ENCODE measurements at regions not wholly inside any gene's neighbourhood (a gene's known extent, or its start where the extent isn't known, plus 50 kb on each side); places are given as distances from the start of the nearest gene placed in this dataset.

DNA sequence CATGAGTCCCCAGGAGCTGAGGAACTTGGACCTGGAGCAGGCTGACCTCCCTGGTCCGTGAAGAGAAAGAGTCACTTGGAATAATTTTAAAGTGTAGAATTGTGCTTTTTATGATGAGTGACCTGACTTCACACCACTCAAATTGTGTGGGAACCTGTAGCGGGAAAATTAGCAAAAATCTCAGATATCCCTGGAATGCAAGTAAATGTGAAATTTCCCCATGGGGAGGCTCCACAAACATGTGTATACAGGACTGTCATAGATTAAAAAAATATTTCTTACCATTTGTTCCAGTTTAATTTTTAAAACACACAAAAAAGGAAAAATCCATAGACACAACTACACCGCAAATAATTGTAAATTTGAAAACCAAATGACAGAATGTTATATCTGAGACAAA is 1079.6 kb upstream of the PABPC4L start:
- no peaks in the 10 kb centered on the region for H3K27me3 ChIP-seq (replicated peaks; ENCODE audit: insufficient read depth)
- H3K27ac ChIP-seq = no peak overlapping the region
- no peak for DNase-seq (ENCODE audit: low spot score)
- H3K4me1 ChIP-seq (ENCODE audit: control insufficient read depth in 1 of 2, low read depth in 2 of 2) = no peaks in the 10 kb centered on the region
- no peak for ATAC-seq (ENCODE audit: insufficient number of reproducible peaks, low FRiP score, low read depth)
- TF ChIP-seq, protein P1, sequence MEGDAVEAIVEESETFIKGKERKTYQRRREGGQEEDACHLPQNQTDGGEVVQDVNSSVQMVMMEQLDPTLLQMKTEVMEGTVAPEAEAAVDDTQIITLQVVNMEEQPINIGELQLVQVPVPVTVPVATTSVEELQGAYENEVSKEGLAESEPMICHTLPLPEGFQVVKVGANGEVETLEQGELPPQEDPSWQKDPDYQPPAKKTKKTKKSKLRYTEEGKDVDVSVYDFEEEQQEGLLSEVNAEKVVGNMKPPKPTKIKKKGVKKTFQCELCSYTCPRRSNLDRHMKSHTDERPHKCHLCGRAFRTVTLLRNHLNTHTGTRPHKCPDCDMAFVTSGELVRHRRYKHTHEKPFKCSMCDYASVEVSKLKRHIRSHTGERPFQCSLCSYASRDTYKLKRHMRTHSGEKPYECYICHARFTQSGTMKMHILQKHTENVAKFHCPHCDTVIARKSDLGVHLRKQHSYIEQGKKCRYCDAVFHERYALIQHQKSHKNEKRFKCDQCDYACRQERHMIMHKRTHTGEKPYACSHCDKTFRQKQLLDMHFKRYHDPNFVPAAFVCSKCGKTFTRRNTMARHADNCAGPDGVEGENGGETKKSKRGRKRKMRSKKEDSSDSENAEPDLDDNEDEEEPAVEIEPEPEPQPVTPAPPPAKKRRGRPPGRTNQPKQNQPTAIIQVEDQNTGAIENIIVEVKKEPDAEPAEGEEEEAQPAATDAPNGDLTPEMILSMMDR (IDR thresholded peaks at IDR 0.05) = no peak
- no peaks in the 10 kb centered on the region for H3K36me3 ChIP-seq
- no peaks in the 10 kb centered on the region for H3K9me3 ChIP-seq
- H3K4me3 ChIP-seq = no peak overlapping the region

DNA sequence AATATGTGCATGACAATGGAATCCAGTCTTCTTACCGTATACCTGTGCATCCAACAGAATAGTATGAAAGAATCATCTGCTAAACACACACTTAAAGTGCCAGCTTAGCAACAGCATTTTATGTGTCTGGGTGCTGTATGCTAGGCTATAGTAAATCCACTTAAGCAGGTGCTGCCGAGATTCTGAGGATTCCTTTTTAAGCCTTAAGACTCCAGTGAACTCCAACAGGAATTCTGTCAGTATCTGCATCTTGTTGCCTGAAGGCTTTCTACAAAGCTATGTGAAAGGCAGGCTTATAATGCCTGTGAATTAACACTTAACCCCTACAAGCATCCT is 1076.4 kb upstream of the PABPC4L start:
- no peak for ATAC-seq (ENCODE audit: insufficient number of reproducible peaks, low FRiP score, low read depth)
- Histone ChIP-seq H3K4me3 (no peak overlapping the region), H3K27me3 (replicated peaks; ENCODE audit: insufficient read depth) (no peaks in the 10 kb centered on the region), H3K4me1 (ENCODE audit: control insufficient read depth in 1 of 2, low read depth in 2 of 2) (peaks cover 0 to 10% of the 10 kb centered on the region in 2 donors), H3K9me3 (no peaks in the 10 kb centered on the region), H3K27ac (no peak overlapping the region), H3K36me3 (no peaks in the 10 kb centered on the region)
- DNase-seq (ENCODE audit: low spot score) = no peak
- TF ChIP-seq, protein P1 (IDR thresholded peaks at IDR 0.05) = no peak

DNA sequence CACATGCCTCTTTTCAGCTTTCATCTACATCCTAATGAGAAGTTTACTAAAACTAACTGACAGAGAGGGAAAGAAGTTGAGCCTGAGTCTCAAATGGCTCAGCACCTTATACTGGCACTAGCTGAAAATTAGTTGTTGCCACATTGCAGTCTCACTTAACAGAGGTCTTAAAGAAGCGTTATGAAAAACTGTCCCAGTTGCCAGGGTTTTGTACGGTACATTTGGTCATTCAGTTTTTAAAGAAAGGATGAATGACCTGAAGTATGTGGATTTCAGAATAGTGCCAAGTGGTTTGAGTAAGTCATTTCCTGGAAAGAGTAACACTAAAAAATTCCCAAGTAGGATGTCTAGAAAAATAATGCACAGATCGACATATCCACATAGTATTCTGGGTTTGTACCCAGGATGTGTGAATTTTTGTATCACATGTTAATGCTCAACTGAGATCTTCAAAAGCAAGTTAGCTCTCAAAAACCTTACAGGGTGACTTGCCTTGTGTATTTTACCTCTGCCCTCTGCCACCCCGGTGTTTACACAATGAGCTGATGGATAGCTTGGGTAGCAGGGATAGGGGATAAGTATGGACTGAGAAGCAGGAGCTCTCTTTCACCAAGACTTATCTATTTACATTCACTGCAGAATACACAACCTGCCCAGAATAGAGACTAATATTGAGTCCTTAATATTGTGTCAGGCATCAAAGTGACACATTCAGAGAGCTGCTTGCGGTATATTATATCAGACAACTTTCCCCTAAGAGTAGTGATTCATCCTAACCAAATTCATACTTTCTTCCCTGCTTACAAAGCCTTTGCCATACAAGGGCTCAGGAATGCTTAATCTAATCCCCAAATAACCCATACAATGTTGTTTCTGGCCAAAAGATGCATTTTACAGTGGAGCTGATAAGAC is 1075.7 kb upstream of the PABPC4L start:
- DNase-seq (ENCODE audit: low spot score) (no peak), ATAC-seq (ENCODE audit: insufficient number of reproducible peaks, low FRiP score, low read depth) (no peak)
- no peaks in the 10 kb centered on the region for H3K9me3 ChIP-seq
- H3K4me1 ChIP-seq (ENCODE audit: control insufficient read depth in 1 of 2, low read depth in 2 of 2) = peaks cover 0 to 10% of the 10 kb centered on the region in 2 donors
- H3K36me3 ChIP-seq = no peaks in the 10 kb centered on the region
- TF ChIP-seq, protein P1 (IDR thresholded peaks at IDR 0.05) = no peak
- H3K4me3 ChIP-seq = no peak overlapping the region
- H3K27me3 ChIP-seq (replicated peaks; ENCODE audit: insufficient read depth) = no peaks in the 10 kb centered on the region
- H3K27ac ChIP-seq = no peak overlapping the region

DNA sequence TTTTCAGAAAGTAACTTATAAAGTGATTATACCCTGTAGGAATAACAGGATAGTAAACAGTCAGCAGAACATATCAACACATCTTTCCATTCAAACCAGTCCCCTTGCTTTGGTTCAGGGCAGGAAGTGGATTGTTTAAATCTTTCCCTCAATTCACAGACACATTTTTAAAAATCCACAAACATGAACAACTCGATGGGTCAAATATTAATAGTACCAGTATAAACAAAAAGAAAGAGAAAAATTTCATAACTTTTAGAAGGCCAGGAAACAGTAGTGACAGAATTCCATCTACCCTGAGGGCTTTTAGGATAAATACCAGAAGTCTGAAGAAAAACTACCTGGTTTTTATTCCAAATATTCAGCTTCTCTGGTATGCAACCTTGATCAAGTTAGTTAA is 1072.8 kb upstream of the PABPC4L start:
- Histone ChIP-seq H3K4me1 (ENCODE audit: control insufficient read depth in 1 of 2, low read depth in 2 of 2) (peaks cover 0 to 10% of the 10 kb centered on the region in 2 donors), H3K36me3 (no peaks in the 10 kb centered on the region), H3K4me3 (no peak overlapping the region), H3K9me3 (no peaks in the 10 kb centered on the region), H3K27me3 (replicated peaks; ENCODE audit: insufficient read depth) (no peaks in the 10 kb centered on the region), H3K27ac (no peak overlapping the region)
- DNase-seq (ENCODE audit: low spot score) (no peak), ATAC-seq (ENCODE audit: insufficient number of reproducible peaks, low FRiP score, low read depth) (no peak)
- TF ChIP-seq, protein P1 (IDR thresholded peaks at IDR 0.05) = no peak

DNA sequence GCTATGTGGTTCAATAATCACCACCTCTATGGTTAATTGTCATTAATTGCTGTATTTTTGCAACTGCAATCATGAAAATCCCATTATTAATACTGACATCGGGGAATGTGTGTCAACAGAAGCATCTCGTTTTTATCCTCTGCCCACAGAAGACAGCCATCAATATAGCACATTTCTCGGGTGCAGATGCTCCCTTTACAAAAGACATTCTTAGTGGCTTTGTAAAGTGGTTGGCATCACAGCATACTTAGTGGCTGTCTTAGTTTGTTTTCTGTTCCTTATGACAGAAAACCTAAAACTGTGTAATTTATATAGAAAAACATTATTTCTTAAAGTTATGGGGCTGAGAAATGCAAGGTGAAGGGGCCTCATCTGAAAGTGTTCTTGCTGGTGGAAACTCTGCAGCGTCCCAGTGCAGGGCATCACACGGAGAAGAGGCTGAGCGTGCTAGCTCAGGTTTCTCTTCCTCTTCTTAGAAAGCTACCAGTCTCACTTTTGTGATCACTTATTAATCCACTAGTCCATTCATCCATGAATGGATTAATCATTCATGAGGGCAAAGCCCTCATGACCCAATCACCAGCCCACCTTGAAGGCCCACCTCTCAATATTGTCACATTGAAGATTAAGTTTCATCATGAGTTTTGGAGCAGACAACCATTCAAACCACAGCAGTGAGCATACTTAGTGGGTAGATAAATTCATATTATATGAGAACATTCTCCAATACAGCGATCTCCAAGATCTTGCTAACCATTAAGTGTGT is 1067.7 kb upstream of the PABPC4L start:
- no peak overlapping the region for H3K27ac ChIP-seq
- peaks cover 0 to 7% of the 10 kb centered on the region in 2 donors for H3K4me1 ChIP-seq (ENCODE audit: control insufficient read depth in 1 of 2, low read depth in 2 of 2)
- H3K27me3 ChIP-seq (replicated peaks; ENCODE audit: insufficient read depth) = no peaks in the 10 kb centered on the region
- no peak overlapping the region for H3K4me3 ChIP-seq
- H3K36me3 ChIP-seq = no peaks in the 10 kb centered on the region
- H3K9me3 ChIP-seq = no peaks in the 10 kb centered on the region
- ATAC-seq (ENCODE audit: insufficient number of reproducible peaks, low FRiP score, low read depth) (no peak), DNase-seq (ENCODE audit: low spot score) (no peak)
- TF ChIP-seq, protein P1 (IDR thresholded peaks at IDR 0.05) = no peak
